Endothelial cell of umbilical vein (primary cell): ENCODE measurements at regions not wholly inside any gene's neighbourhood (a gene's known extent, or its start where the extent isn't known, plus 50 kb on each side); places are given as distances from the start of the nearest gene placed in this dataset.

Experiments
- BruUV-seq: library from RNA; stranded (reverse); fragments of 400-500 nt; replicated peaks from 2 replicates; lab custom pipeline; 2021; lab: Mats Ljungman, UMichigan
- CTCF ChIA-PET: fragments of 300-600, 350-600 bp; sonication (Branson Sonifier 250); formaldehyde crosslinking; loops from one replicate; lab custom pipeline; 2021; ENCODE audit warnings: antibody characterized with exemption, inconsistent platforms; lab: Charles Lee
- POLR2A ChIA-PET: fragments of 300-600, 350-600 bp; sonication (Branson Sonifier 250); formaldehyde crosslinking; loops from one replicate; lab custom pipeline; 2021; ENCODE audit warnings: antibody characterized with exemption, inconsistent platforms; lab: Charles Lee
- DNase-seq: peaks from one replicate; pipeline ENCODE4 v3.0.0-alpha.2; 2011; ENCODE audit warnings: low read depth, low spot score
- FAIRE-seq: peaks from 2 replicates; lab custom pipeline; 2011; peaks lifted over from hg19 to GRCh38; lab: Jason Lieb, UNC
- H2AFZ ChIP-seq: 2 replicates; pipeline ENCODE4 v1.6.0; 2012; ENCODE audit warnings: low read depth, low read length, control low read depth, inconsistent platforms
- H3K27ac ChIP-seq: 2 replicates; pipeline ENCODE4 v1.5.1; 2011; ENCODE audit warnings: low read depth, mild to moderate bottlenecking, control low read depth, low read length, moderate library complexity; ENCODE audit not compliant: insufficient read depth
- H3K27me3 ChIP-seq, 2 experiments: 2 replicates each; pipeline versions ENCODE4 v1.6.0 to v1.6.1; 2011; ENCODE audit warnings: low read length in 2 of 2, mixed read lengths in 1 of 2; ENCODE audit not compliant: control insufficient read depth in 2 of 2, insufficient read depth in 2 of 2
- H3K36me3 ChIP-seq, 2 experiments: 2 replicates in 1 of 2; 3 replicates in 1 of 2; pipeline ENCODE4 v1.5.1; 2011; ENCODE audit warnings: low read length in 2 of 2, mild to moderate bottlenecking in 1 of 2, moderate library complexity in 1 of 2; ENCODE audit not compliant: control insufficient read depth in 2 of 2, insufficient read depth in 2 of 2; ENCODE audit errors: extremely low read depth in 1 of 2
- H3K4me1 ChIP-seq: 3 replicates; pipeline ENCODE4 v1.5.1; 2011; ENCODE audit warnings: mild to moderate bottlenecking, low read length; ENCODE audit not compliant: control insufficient read depth, insufficient read depth; ENCODE audit errors: extremely low read depth
- H3K4me2 ChIP-seq: 2 replicates; pipeline ENCODE4 v1.6.1; 2011; ENCODE audit warnings: low read length, control low read depth, mixed read lengths; ENCODE audit not compliant: insufficient read depth
- H3K4me3 ChIP-seq, 3 experiments: fragments of 200-600 bp in 1 of 3; sonication (generic), shearing (Covaris generic) in 1 of 3; replicated peaks in 1 of 3; 2 replicates each; pipeline ENCODE4 v1.5.1; 2011 to 2016; ENCODE audit warnings: control low read depth in 3 of 3, low read length in 3 of 3, mild to moderate bottlenecking in 2 of 3, inconsistent platforms in 1 of 3, low read depth in 1 of 3, moderate library complexity in 1 of 3; ENCODE audit not compliant: insufficient read depth in 1 of 3
- H3K79me2 ChIP-seq: 2 replicates; pipeline ENCODE4 v1.6.0; 2012; ENCODE audit warnings: low read length, inconsistent platforms; ENCODE audit not compliant: control insufficient read depth, insufficient read depth
- H3K9ac ChIP-seq: replicated peaks from 2 replicates; pipeline ENCODE3; 2011; ENCODE audit warnings: low read length, control low read depth; ENCODE audit not compliant: insufficient read depth; ENCODE audit errors: extremely low read depth
- H3K9me1 ChIP-seq: replicated peaks from 3 replicates; pipeline ENCODE4 v1.6.0; 2011; ENCODE audit warnings: mild to moderate bottlenecking, low read length; ENCODE audit not compliant: control insufficient read depth, insufficient read depth; ENCODE audit errors: extremely low read depth
- H3K9me3 ChIP-seq: replicated peaks from 2 replicates; pipeline ENCODE4 v1.5.1; 2012; ENCODE audit warnings: low read length, inconsistent platforms; ENCODE audit not compliant: control insufficient read depth, insufficient read depth
- H4K20me1 ChIP-seq: replicated peaks from 2 replicates; pipeline ENCODE3; 2011; ENCODE audit warnings: mild to moderate bottlenecking, low read length; ENCODE audit not compliant: control insufficient read depth, insufficient read depth; ENCODE audit errors: extremely low read depth
- CTCF ChIP-seq, 2 donors: IDR thresholded peaks; 1 replicate in 1 of 2; 2 replicates in 1 of 2; pipeline ENCODE4 v1.5.1; 2011; ENCODE audit warnings: low read length in 2 of 2, mild to moderate bottlenecking in 2 of 2, moderate library complexity in 2 of 2, control low read depth in 1 of 2, inconsistent platforms in 1 of 2, low read depth in 1 of 2; ENCODE audit not compliant: insufficient read depth in 1 of 2; ENCODE audit errors: extremely low read depth in 1 of 2
- EZH2 ChIP-seq: IDR thresholded peaks from 2 replicates; pipeline ENCODE4 v1.6.1; 2012; ENCODE audit warnings: borderline replicate concordance, low read depth, mild to moderate bottlenecking, moderate library complexity, low read length, inconsistent platforms; ENCODE audit not compliant: severe bottlenecking
- FOS ChIP-seq: IDR thresholded peaks from 2 replicates; pipeline ENCODE4 v1.6.1; 2011; ENCODE audit warnings: mild to moderate bottlenecking, low read length, moderate library complexity, borderline replicate concordance; ENCODE audit not compliant: insufficient read depth
- GATA2 ChIP-seq: IDR thresholded peaks from 2 replicates; pipeline ENCODE4 v1.7.0; 2011; ENCODE audit warnings: low read depth, mild to moderate bottlenecking, moderate library complexity, mixed read lengths, low read length; ENCODE audit not compliant: insufficient read length, insufficient read depth
- JUN ChIP-seq: IDR thresholded peaks from 2 replicates; pipeline ENCODE4 v1.6.1; 2011; ENCODE audit warnings: borderline replicate concordance, low read depth; ENCODE audit not compliant: insufficient read length, insufficient read depth
- MAX ChIP-seq: IDR thresholded peaks from 2 replicates; pipeline ENCODE4 v1.6.1; 2011; ENCODE audit not compliant: insufficient read depth, insufficient read length
- MYC ChIP-seq: IDR thresholded peaks from one replicate; pipeline ENCODE4 v1.6.1; 2011; ENCODE audit warnings: mild to moderate bottlenecking, low read depth, low read length
- POLR2A ChIP-seq: IDR thresholded peaks from 2 replicates; pipeline ENCODE4 v1.6.1; 2012; ENCODE audit warnings: low read depth, mild to moderate bottlenecking, control low read depth, low read length
- POLR2AphosphoS5 ChIP-seq: IDR thresholded peaks from 2 replicates; pipeline ENCODE4 v1.6.1; 2012; ENCODE audit warnings: low read depth, mild to moderate bottlenecking, control low read depth, low read length, moderate library complexity; ENCODE audit not compliant: insufficient read depth
- dilution Hi-C: fragments of 300-500 bp; cut with MboI; formaldehyde crosslinking; loops from one replicate; pipeline ENCODE4 v1.15.0; 2019; ENCODE audit warnings: low sequenced_read_pairs; ENCODE audit not compliant: extremely low pct_ligation_motif_present
- intact Hi-C: fragments of 100-400 bp; cut with micrococcal nuclease; formaldehyde crosslinking; loops from one replicate; pipeline ENCODE4 v1.10.0; 2022

- intact Hi-C loops = loop anchor here (2.0 to 5.0 kb wide), 3 partner anchors 36 to 136 kb away; no protein-coding TSS in a partner anchor
Measured at GRCh38 chr14:56413721-56414120, 165.9 kb upstream of the TMEM260 start.

More at GRCh38 chr14:56413721-56414120, 165.9 kb upstream of the TMEM260 start:
- Histone ChIP-seq H2AFZ (no peak overlapping the region), H3K27ac (no peak overlapping the region), H4K20me1 (no peaks in the 10 kb centered on the region), H3K36me3 (no peaks in the 10 kb centered on the region), H3K9ac (no peak overlapping the region), H3K9me3 (no peaks in the 10 kb centered on the region), H3K4me1 (peaks cover 24% of the 10 kb centered on the region), H3K79me2 (no peaks in the 10 kb centered on the region), H3K4me2 (no peak overlapping the region), H3K9me1 (no peaks in the 10 kb centered on the region), H3K27me3 (no peaks in the 10 kb centered on the region), H3K4me3 (no peak overlapping the region)
- CTCF ChIA-PET = interaction anchor here (1.2 kb wide), 1 partner anchor 11 kb away, joined by 4 read pairs; no protein-coding TSS in a partner anchor
- DNase-seq (no peak), FAIRE-seq (no peak)
- BruUV-seq = no TSS peak
- TF ChIP-seq EZH2 = no peak
- no peak for TF ChIP-seq CTCF (IDR thresholded peaks at IDR 0.05; ENCODE audit: extremely low read depth in 1 of 2, insufficient read depth in 1 of 2, low read depth in 1 of 2, low read length in 2 of 2)
- TF ChIP-seq POLR2AphosphoS5 = no peak
- no peak for TF ChIP-seq FOS
- no peak for TF ChIP-seq JUN
- no peak for TF ChIP-seq MAX
- no peak for TF ChIP-seq POLR2A
- TF ChIP-seq MYC = no peak
- no peak for TF ChIP-seq GATA2
- dilution Hi-C loops = no loop called here
- POLR2A ChIA-PET = interaction anchor here (0.6 kb wide), 1 partner anchor 626 kb away, joined by 3 read pairs; no protein-coding TSS in a partner anchor
